ENCODE measurements at regions not wholly inside any gene's neighbourhood (a gene's known extent, or its start where the extent isn't known, plus 50 kb on each side); places are given as distances from the start of the nearest gene placed in this dataset.

- TF ChIP-seq CTCF (IDR thresholded peaks at IDR 0.05) (no peak), POLR2A (IDR thresholded peaks at IDR 0.05) (no peak)
- ATAC-seq (no peak), DNase-seq (no peak)
- H3K9me3 ChIP-seq: no peaks in the 10 kb centered on the region
- intact Hi-C loops (cut with DNase I): no loop called here
- H3K27me3 ChIP-seq: no peaks in the 10 kb centered on the region
- H3K4me1 ChIP-seq: no peaks in the 10 kb centered on the region
- H3K36me3 ChIP-seq (replicated peaks in 1 of 2; ENCODE audit: insufficient read depth in 1 of 2, low read depth in 2 of 2): no peaks in the 10 kb centered on the region
- H3K4me3 ChIP-seq: no peak overlapping the region
- no peak overlapping the region for H3K27ac ChIP-seq
Observed at GRCh38 chr4:79207281-79207680, 118.6 kb downstream of the NAA11 start.

GRCh38 chr4:79206660-79207059, 119.2 kb downstream of the NAA11 start:
- H3K27ac ChIP-seq: no peak overlapping the region
- ATAC-seq: no peak
- no peak for DNase-seq
- H3K4me3 ChIP-seq: no peak overlapping the region
- 65 to 75% methylated on average over 4 of the region's 4 CpGs for WGBS, 2 donors
- no peaks in the 10 kb centered on the region for H3K36me3 ChIP-seq (replicated peaks in 1 of 2; ENCODE audit: insufficient read depth in 1 of 2, low read depth in 2 of 2)
- TF ChIP-seq CTCF (IDR thresholded peaks at IDR 0.05): no peak
- TF ChIP-seq POLR2A (IDR thresholded peaks at IDR 0.05): no peak
- no peaks in the 10 kb centered on the region for H3K4me1 ChIP-seq
- H3K9me3 ChIP-seq: no peaks in the 10 kb centered on the region
- intact Hi-C loops (cut with DNase I): no loop called here
- no peaks in the 10 kb centered on the region for H3K27me3 ChIP-seq

- TF ChIP-seq POLR2A (IDR thresholded peaks at IDR 0.05): no peak
- WGBS, 2 donors: 66 to 72% methylated on average over 3 of the region's 3 CpGs
- H3K4me3 ChIP-seq: no peak overlapping the region
Observed at GRCh38 chr4:79205121-79205520, 120.7 kb downstream of the NAA11 start.

GRCh38 chr4:79201971-79202370, 123.9 kb downstream of the NAA11 start:
- Histone ChIP-seq H3K27ac (no peak overlapping the region), H3K27me3 (no peaks in the 10 kb centered on the region), H3K36me3 (replicated peaks in 1 of 2; ENCODE audit: insufficient read depth in 1 of 2, low read depth in 2 of 2) (no peaks in the 10 kb centered on the region), H3K4me3 (no peak overlapping the region), H3K4me1 (no peaks in the 10 kb centered on the region), H3K9me3 (no peaks in the 10 kb centered on the region)
- DNase-seq (no peak), ATAC-seq (no peak)
- TF ChIP-seq CTCF (IDR thresholded peaks at IDR 0.05) (no peak), POLR2A (IDR thresholded peaks at IDR 0.05) (no peak)
- 54 to 60% methylated on average over 2 of the region's 2 CpGs for WGBS, 2 donors
- intact Hi-C loops (cut with DNase I): no loop called here

More at GRCh38 chr4:79205121-79205520, 120.7 kb downstream of the NAA11 start:
- H3K27me3 ChIP-seq: no peaks in the 10 kb centered on the region
- no peak for DNase-seq
- no peaks in the 10 kb centered on the region for H3K4me1 ChIP-seq
- no peaks in the 10 kb centered on the region for H3K36me3 ChIP-seq (replicated peaks in 1 of 2; ENCODE audit: insufficient read depth in 1 of 2, low read depth in 2 of 2)
- no peak overlapping the region for H3K27ac ChIP-seq
- no peaks in the 10 kb centered on the region for H3K9me3 ChIP-seq
- ATAC-seq: no peak
- intact Hi-C loops (cut with DNase I): no loop called here

GRCh38 chr4:79199743-79200142, 126.1 kb downstream of the NAA11 start:
- H3K36me3 ChIP-seq (replicated peaks in 1 of 2; ENCODE audit: insufficient read depth in 1 of 2, low read depth in 2 of 2): no peaks in the 10 kb centered on the region
- no peaks in the 10 kb centered on the region for H3K9me3 ChIP-seq
- H3K27ac ChIP-seq: no peak overlapping the region
- H3K4me3 ChIP-seq: no peak overlapping the region
- no peaks in the 10 kb centered on the region for H3K27me3 ChIP-seq
- H3K4me1 ChIP-seq: no peaks in the 10 kb centered on the region
- DNase-seq (no peak), ATAC-seq (no peak)
- intact Hi-C loops (cut with DNase I): no loop called here
- WGBS, 2 donors: 81 to 82% methylated on average over 2 of the region's 2 CpGs
- TF ChIP-seq CTCF (IDR thresholded peaks at IDR 0.05) (no peak), POLR2A (IDR thresholded peaks at IDR 0.05) (no peak)
